NT2/D1 (cell line): ENCODE measurements at regions not wholly inside any gene's neighbourhood (a gene's known extent, or its start where the extent isn't known, plus 50 kb on each side); places are given as distances from the start of the nearest gene placed in this dataset.

ENCODE experiments used
- YY1 ChIP-seq: IDR thresholded peaks from 2 replicates; pipeline ENCODE4 v1.6.1; 2011; ENCODE audit not compliant: insufficient read length, insufficient read depth
- ZNF274 ChIP-seq: IDR thresholded peaks from 2 replicates; pipeline ENCODE4 v1.6.1; 2011; ENCODE audit warnings: mild to moderate bottlenecking, low read depth, low read length

GRCh38 chr9:23408874-23409273 is 417.2 kb downstream of the ELAVL2 start:
- TF ChIP-seq ZNF274 (no peak), YY1 (no peak)
